Nephron (organoid): ENCODE measurements at regions not wholly inside any gene's neighbourhood (a gene's known extent, or its start where the extent isn't known, plus 50 kb on each side); places are given as distances from the start of the nearest gene placed in this dataset.

ENCODE experiments used
- H3K27ac Mint-ChIP-seq, 3 experiments: 2 replicates each; pipeline ENCODE4 v1.8.0; 2020; ENCODE audit warnings: mixed read lengths in 3 of 3, mild to moderate bottlenecking in 2 of 3, moderate library complexity in 1 of 3
- H3K27me3 Mint-ChIP-seq: 2 replicates; pipeline ENCODE4 v1.8.0; 2021; ENCODE audit warnings: low read depth, mild to moderate bottlenecking, moderate library complexity, mixed read lengths
- H3K36me3 Mint-ChIP-seq: 2 replicates; pipeline ENCODE4 v1.8.0; 2020; ENCODE audit warnings: low read depth, mixed read lengths
- H3K4me1 Mint-ChIP-seq: 2 replicates; pipeline ENCODE4 v1.8.0; 2020; ENCODE audit warnings: mixed read lengths
- H3K4me3 Mint-ChIP-seq, 3 experiments: 2 replicates each; pipeline ENCODE4 v1.8.0; 2020; ENCODE audit warnings: mild to moderate bottlenecking in 3 of 3, mixed read lengths in 3 of 3, moderate library complexity in 2 of 3
- H3K9me3 Mint-ChIP-seq: 2 replicates; pipeline ENCODE4 v1.8.0; 2020; ENCODE audit warnings: mixed read lengths
- CTCF ChIP-seq, 3 experiments: fragments of 200-600 bp; sonication (generic); IDR thresholded peaks; one replicate each; pipeline ENCODE4 v1.5.0; 2021; ENCODE audit warnings: antibody characterized with exemption in 3 of 3; ENCODE audit not compliant: unreplicated experiment in 3 of 3

GRCh38 chr16:66298571-66299120 is 67.8 kb upstream of the CDH5 start:
- no peak overlapping the region for H3K4me3 Mint-ChIP-seq
- H3K4me1 Mint-ChIP-seq: no peaks in the 10 kb centered on the region
- no peaks in the 10 kb centered on the region for H3K36me3 Mint-ChIP-seq
- H3K27ac Mint-ChIP-seq: no peak overlapping the region
- H3K27me3 Mint-ChIP-seq: peaks cover 20% of the 10 kb centered on the region
- no peak for TF ChIP-seq CTCF (IDR thresholded peaks at IDR 0.05; ENCODE audit: unreplicated experiment in 3 of 3)
- peaks cover 15% of the 10 kb centered on the region for H3K9me3 Mint-ChIP-seq

- H3K27ac Mint-ChIP-seq: no peak overlapping the region
- H3K27me3 Mint-ChIP-seq: peaks cover 17% of the 10 kb centered on the region
- peaks cover 15% of the 10 kb centered on the region for H3K9me3 Mint-ChIP-seq
- no peak for TF ChIP-seq CTCF (IDR thresholded peaks at IDR 0.05; ENCODE audit: unreplicated experiment in 3 of 3)
- H3K4me3 Mint-ChIP-seq: no peak overlapping the region
- no peaks in the 10 kb centered on the region for H3K4me1 Mint-ChIP-seq
- no peaks in the 10 kb centered on the region for H3K36me3 Mint-ChIP-seq
Measured at GRCh38 chr16:66298006-66298405, 68.5 kb upstream of the CDH5 start.

- no peak overlapping the region for H3K27ac Mint-ChIP-seq
- no peak overlapping the region for H3K4me3 Mint-ChIP-seq
- H3K36me3 Mint-ChIP-seq: no peaks in the 10 kb centered on the region
- H3K9me3 Mint-ChIP-seq: peaks cover 10% of the 10 kb centered on the region
- no peak for TF ChIP-seq CTCF (IDR thresholded peaks at IDR 0.05; ENCODE audit: unreplicated experiment in 3 of 3)
- H3K27me3 Mint-ChIP-seq: peaks cover 18% of the 10 kb centered on the region
- H3K4me1 Mint-ChIP-seq: no peaks in the 10 kb centered on the region
Measured at GRCh38 chr16:66296591-66296990, 69.9 kb upstream of the CDH5 start.

- TF ChIP-seq CTCF (IDR thresholded peaks at IDR 0.05; ENCODE audit: unreplicated experiment in 3 of 3): no peak
- Mint-ChIP-seq H3K36me3 (no peaks in the 10 kb centered on the region), H3K9me3 (peaks cover 5% of the 10 kb centered on the region), H3K27ac (no peak overlapping the region), H3K4me3 (no peak overlapping the region), H3K27me3 (peaks cover 18% of the 10 kb centered on the region), H3K4me1 (no peaks in the 10 kb centered on the region)
Measured at GRCh38 chr16:66295761-66296546, 70.5 kb upstream of the CDH5 start.

- H3K27ac Mint-ChIP-seq: no peak overlapping the region
- H3K4me1 Mint-ChIP-seq: no peaks in the 10 kb centered on the region
- no peak for TF ChIP-seq CTCF (IDR thresholded peaks at IDR 0.05; ENCODE audit: unreplicated experiment in 3 of 3)
- H3K4me3 Mint-ChIP-seq: no peak overlapping the region
- H3K36me3 Mint-ChIP-seq: no peaks in the 10 kb centered on the region
- H3K27me3 Mint-ChIP-seq: peaks cover 11% of the 10 kb centered on the region
- peaks cover under 1% of the 10 kb centered on the region for H3K9me3 Mint-ChIP-seq
Measured at GRCh38 chr16:66295213-66295612, 71.3 kb upstream of the CDH5 start.

- Mint-ChIP-seq H3K4me3 (no peak overlapping the region), H3K36me3 (no peaks in the 10 kb centered on the region), H3K27ac (no peak overlapping the region), H3K27me3 (peaks cover 9% of the 10 kb centered on the region), H3K9me3 (no peaks in the 10 kb centered on the region), H3K4me1 (no peaks in the 10 kb centered on the region)
- no peak for TF ChIP-seq CTCF (IDR thresholded peaks at IDR 0.05; ENCODE audit: unreplicated experiment in 3 of 3)
Measured at GRCh38 chr16:66294507-66294906, 72.0 kb upstream of the CDH5 start.
